ENCODE measurements at regions not wholly inside any gene's neighbourhood (a gene's known extent, or its start where the extent isn't known, plus 50 kb on each side); places are given as distances from the start of the nearest gene placed in this dataset.

DNA sequence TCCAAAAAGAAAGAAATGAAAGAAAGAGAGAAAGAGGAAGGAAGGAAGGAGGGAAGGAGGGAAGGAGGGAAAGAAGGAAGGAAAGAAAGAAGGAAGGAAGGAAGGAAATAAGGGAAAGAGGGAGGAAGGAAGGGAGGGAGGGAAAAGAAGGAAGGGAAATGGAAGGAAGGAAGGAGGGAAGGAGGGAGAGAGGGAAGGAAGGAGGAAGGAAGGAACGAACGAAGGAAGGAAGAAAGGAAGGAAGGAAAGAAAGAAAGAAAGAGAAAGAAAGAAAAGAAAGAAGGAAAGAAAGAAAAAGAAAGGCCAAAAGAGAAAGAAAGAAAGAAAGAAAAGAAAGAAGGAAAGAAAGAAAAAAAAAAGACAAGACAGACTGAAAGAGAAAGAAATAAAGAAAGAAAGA, 263.9 kb upstream of the ATP10B start:
- no peak for TF ChIP-seq GATA2 (IDR thresholded peaks at IDR 0.05; ENCODE audit: low read depth, low read length)
- no peak for TF ChIP-seq GATA3 (IDR thresholded peaks at IDR 0.05; ENCODE audit: low read depth, low read length)

All from SH-SY5Y (cell line).